Transverse colon (tissue), 4 donors: ENCODE measurements at regions not wholly inside any gene's neighbourhood (a gene's known extent, or its start where the extent isn't known, plus 50 kb on each side); places are given as distances from the start of the nearest gene placed in this dataset.

Experiments used
- DNase-seq: peaks from one replicate; pipeline ENCODE4 v3.0.0-alpha.2; 2019
- H3K27ac ChIP-seq, 4 donors: fragments of 200-600 bp; sonication (generic); 2 replicates each; pipeline ENCODE4 v1.5.1; 2016 to 2018; ENCODE audit warnings: inconsistent platforms in 4 of 4
- H3K27me3 ChIP-seq: fragments of 200-600 bp; sonication (generic); 2 replicates; pipeline ENCODE4 v1.5.1; 2017; ENCODE audit warnings: inconsistent platforms
- H3K36me3 ChIP-seq, 4 donors: fragments of 200-600 bp; sonication (generic); 2 replicates each; pipeline ENCODE4 v1.5.1; 2017 to 2019; ENCODE audit warnings: inconsistent platforms in 4 of 4
- H3K4me1 ChIP-seq, 4 donors: fragments of 200-600 bp; sonication (generic); 2 replicates each; pipeline ENCODE4 v1.5.1; 2017 to 2020; ENCODE audit warnings: inconsistent platforms in 4 of 4
- H3K4me3 ChIP-seq, 4 donors: fragments of 200-600 bp; sonication (generic); 1 replicate in 1 of 4; 2 replicates in 3 of 4; pipeline versions ENCODE4 v1.5.1 to v1.6.1; 2017 to 2019; ENCODE audit warnings: inconsistent platforms in 4 of 4
- H3K9me3 ChIP-seq, 2 donors: fragments of 200-600 bp; sonication (generic); 2 replicates each; pipeline ENCODE4 v1.5.1; 2017 to 2019; ENCODE audit warnings: inconsistent platforms in 2 of 2
- CTCF ChIP-seq, 5 experiments: fragments of 200-600 bp in 3 of 5; fragments of 450-650 bp in 2 of 5; sonication (generic) in 3 of 5; IDR thresholded peaks; 1 replicate in 2 of 5; 2 replicates in 3 of 5; pipeline ENCODE4 v1.5.1; 2016 to 2017; ENCODE audit warnings: antibody characterized with exemption in 5 of 5, inconsistent platforms in 3 of 5, mild to moderate bottlenecking in 2 of 5, moderate library complexity in 1 of 5
- EP300 ChIP-seq: sonication (generic); formaldehyde crosslinking; IDR thresholded peaks from one replicate; pipeline ENCODE4 v1.6.1; 2017; ENCODE audit warnings: antibody characterized with exemption, low read depth
- POLR2A ChIP-seq: fragments of 450-650 bp; IDR thresholded peaks from one replicate; pipeline ENCODE4 v1.6.1; 2016; ENCODE audit warnings: antibody characterized with exemption, mild to moderate bottlenecking, moderate library complexity
- POLR2AphosphoS5 ChIP-seq, 3 donors: sonication (generic); formaldehyde crosslinking; IDR thresholded peaks; one replicate each; pipeline ENCODE4 v1.6.1; 2016; ENCODE audit warnings: antibody characterized with exemption in 3 of 3
- WGBS, 2 donors: methylation state at CpG; one replicate each; pipeline ENCODE4 v1.1.5; 2018; ENCODE audit warnings: low coverage in 1 of 2; 5-methylcytosine and 5-hydroxymethylcytosine counted together
- in situ Hi-C, 4 donors: fragments of 200-750 bp; cut with MboI; loops; one replicate each; pipeline versions ENCODE4 v1.15.0 to v1.15.1; 2017; ENCODE audit warnings: low sequenced_read_pairs in 3 of 4, low pct_ligation_motif_present in 1 of 4, low pct_unique_long_range_greater_than_20kb in 1 of 4
- intact Hi-C: fragments of 100-400 bp; cut with DNase I; formaldehyde crosslinking; loops from one replicate; pipeline ENCODE4 v1.15.1; 2023; ENCODE audit warnings: low total_unique reads

- no peaks in the 10 kb centered on the region for H3K27me3 ChIP-seq
- TF ChIP-seq POLR2A (no peak), CTCF (IDR thresholded peaks at IDR 0.05) (no peak), POLR2AphosphoS5 (IDR thresholded peaks at IDR 0.05) (no peak), EP300 (no peak)
- no peak for DNase-seq
- H3K9me3 ChIP-seq: no peaks in the 10 kb centered on the region
- in situ Hi-C loops: no loop called here
- no peaks in the 10 kb centered on the region for H3K36me3 ChIP-seq
- intact Hi-C loops: no loop called here
- 67 to 79% methylated on average over 1 to 2 of the region's 2 CpGs for WGBS, 2 donors
- no peak overlapping the region for H3K27ac ChIP-seq
- H3K4me1 ChIP-seq: no peaks in the 10 kb centered on the region
- no peak overlapping the region for H3K4me3 ChIP-seq
Measured at GRCh38 chr11:91639359-91639758, 585.3 kb upstream of the FAT3 start.

GRCh38 chr11:91630916-91631673 lies 593.5 kb upstream of the FAT3 start:
- no peak overlapping the region for H3K27ac ChIP-seq
- no peak overlapping the region for H3K4me3 ChIP-seq
- no peaks in the 10 kb centered on the region for H3K4me1 ChIP-seq
- no peaks in the 10 kb centered on the region for H3K27me3 ChIP-seq
- TF ChIP-seq EP300: no peak
- TF ChIP-seq CTCF (IDR thresholded peaks at IDR 0.05): no peak
- TF ChIP-seq POLR2A: no peak
- TF ChIP-seq POLR2AphosphoS5 (IDR thresholded peaks at IDR 0.05): no peak
- H3K36me3 ChIP-seq: no peaks in the 10 kb centered on the region
- in situ Hi-C loops (no loop called here), intact Hi-C loops (no loop called here)
- WGBS, 2 donors: 68 to 82% methylated on average over 4 of the region's 4 CpGs
- no peaks in the 10 kb centered on the region for H3K9me3 ChIP-seq
- DNase-seq: no peak

DNA sequence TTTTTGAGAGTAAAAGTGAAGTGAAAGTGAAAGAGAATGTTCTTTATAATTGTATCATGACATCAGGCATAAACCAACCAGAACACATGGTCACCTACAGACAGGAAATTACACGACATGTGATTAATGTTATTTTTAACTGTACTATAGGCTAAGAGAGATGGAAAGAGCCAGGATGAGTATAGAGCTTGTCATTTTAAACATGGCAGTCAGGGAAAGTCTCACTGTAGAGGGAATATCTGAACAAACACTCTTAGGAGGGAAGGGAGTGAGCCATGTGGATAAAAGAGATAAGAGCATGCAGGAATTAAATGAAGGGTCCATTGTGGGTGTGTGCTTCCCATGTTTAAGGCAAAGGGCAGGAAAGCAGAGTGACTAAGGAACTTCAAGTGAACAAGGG lies 599.1 kb upstream of the FAT3 start:
- H3K4me3 ChIP-seq: no peak overlapping the region
- DNase-seq: no peak
- no peak overlapping the region for H3K27ac ChIP-seq
- H3K36me3 ChIP-seq: no peaks in the 10 kb centered on the region
- no peaks in the 10 kb centered on the region for H3K9me3 ChIP-seq
- in situ Hi-C loops: no loop called here
- no peaks in the 10 kb centered on the region for H3K27me3 ChIP-seq
- no peaks in the 10 kb centered on the region for H3K4me1 ChIP-seq
- WGBS, 2 donors: 55 to 62% methylated on average over 1 of the region's 1 CpG
- TF ChIP-seq POLR2AphosphoS5 (IDR thresholded peaks at IDR 0.05) (no peak), POLR2A (no peak), EP300 (no peak), CTCF (IDR thresholded peaks at IDR 0.05) (no peak)
- intact Hi-C loops: no loop called here

DNA sequence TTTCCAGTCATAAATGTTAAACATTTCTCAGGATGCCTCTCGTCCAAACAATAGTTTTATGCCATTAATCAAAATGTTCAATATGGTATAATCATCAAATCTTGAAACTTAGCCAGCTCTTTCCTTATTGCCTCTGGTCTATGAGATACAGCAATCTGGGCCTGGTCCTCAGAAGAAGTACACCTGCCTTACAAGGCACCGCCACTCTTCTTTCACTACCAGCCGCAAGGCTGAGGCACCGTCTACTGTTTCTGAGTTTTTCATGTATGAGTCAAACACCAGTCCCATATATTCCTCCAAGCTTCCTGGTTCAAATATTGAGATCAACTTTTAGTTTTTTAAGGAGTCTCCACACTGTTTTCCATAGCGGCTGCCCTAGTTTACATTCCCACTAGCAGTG lies 600.6 kb upstream of the FAT3 start:
- intact Hi-C loops: no loop called here
- no peak for DNase-seq
- TF ChIP-seq POLR2A (no peak), CTCF (IDR thresholded peaks at IDR 0.05) (no peak), EP300 (no peak), POLR2AphosphoS5 (IDR thresholded peaks at IDR 0.05) (no peak)
- in situ Hi-C loops: no loop called here
- H3K27ac ChIP-seq: no peak overlapping the region
- no peaks in the 10 kb centered on the region for H3K36me3 ChIP-seq
- no peaks in the 10 kb centered on the region for H3K9me3 ChIP-seq
- no peaks in the 10 kb centered on the region for H3K4me1 ChIP-seq
- H3K27me3 ChIP-seq: no peaks in the 10 kb centered on the region
- H3K4me3 ChIP-seq: no peak overlapping the region
- WGBS, 2 donors: 51 to 66% methylated on average over 2 to 5 of the region's 5 CpGs
